GM18519 (cell line): ENCODE measurements at regions not wholly inside any gene's neighbourhood (a gene's known extent, or its start where the extent isn't known, plus 50 kb on each side); places are given as distances from the start of the nearest gene placed in this dataset.

ENCODE experiments used
- ATAC-seq: cut with Tn5 transposase; IDR thresholded peaks from one replicate; pipeline ENCODE4 v1.9.1; 2021; ENCODE audit warnings: mild to moderate bottlenecking, moderate library complexity; ENCODE audit not compliant: unreplicated experiment, low FRiP score

GRCh38 chr15:100806157-100806556, 73.5 kb upstream of the ALDH1A3 start:
- no peak for ATAC-seq

GRCh38 chr15:100807028-100807427, 72.6 kb upstream of the ALDH1A3 start:
- ATAC-seq, result no peak

- no peak for ATAC-seq
These were observed 70.9 kb upstream of the ALDH1A3 start for GRCh38 chr15:100808691-100809090.

GRCh38 chr15:100809151-100809550, 70.5 kb upstream of the ALDH1A3 start:
- ATAC-seq, result no peak

GRCh38 chr15:100809587-100809986, 70.0 kb upstream of the ALDH1A3 start:
- no peak for ATAC-seq

GRCh38 chr15:100810229-100810628, 69.4 kb upstream of the ALDH1A3 start:
- ATAC-seq, result no peak

GRCh38 chr15:100810831-100811230, 68.8 kb upstream of the ALDH1A3 start:
- no peak for ATAC-seq

GRCh38 chr15:100812802-100813201, 66.8 kb upstream of the ALDH1A3 start:
- no peak for ATAC-seq

GRCh38 chr15:100818927-100819326, 60.7 kb upstream of the ALDH1A3 start:
- ATAC-seq, result no peak

GRCh38 chr15:100820528-100820927, 59.1 kb upstream of the ALDH1A3 start:
- no peak for ATAC-seq

GRCh38 chr15:100821327-100821726, 58.3 kb upstream of the ALDH1A3 start:
- ATAC-seq, result no peak

GRCh38 chr15:100824211-100824610, 55.4 kb upstream of the ALDH1A3 start:
- ATAC-seq, result no peak

- no peak for ATAC-seq
These were observed 50.2 kb upstream of the ALDH1A3 start for GRCh38 chr15:100829457-100829856.
